Neural crest cell (in vitro differentiated cells): ENCODE measurements at regions not wholly inside any gene's neighbourhood (a gene's known extent, or its start where the extent isn't known, plus 50 kb on each side); places are given as distances from the start of the nearest gene placed in this dataset.

ENCODE experiments used
- DNase-seq: peaks from one replicate; pipeline ENCODE4 v3.0.0; 2021; ENCODE audit warnings: low read depth, mixed read lengths, low spot score
- H3K27ac Mint-ChIP-seq: one replicate; pipeline ENCODE4 v1.8.0; 2021; ENCODE audit warnings: mild to moderate bottlenecking, mixed read lengths; ENCODE audit not compliant: unreplicated experiment
- H3K27me3 Mint-ChIP-seq: 2 replicates; pipeline ENCODE4 v1.8.0; 2021; ENCODE audit warnings: low read depth, mild to moderate bottlenecking, mixed read lengths
- H3K36me3 Mint-ChIP-seq: 2 replicates; pipeline ENCODE4 v1.8.0; 2021; ENCODE audit warnings: low read depth, mild to moderate bottlenecking, mixed read lengths
- H3K4me1 Mint-ChIP-seq: 2 replicates; pipeline ENCODE4 v1.8.0; 2021; ENCODE audit warnings: mixed read lengths
- H3K4me3 Mint-ChIP-seq: one replicate; pipeline ENCODE4 v1.8.0; 2021; ENCODE audit warnings: mild to moderate bottlenecking, mixed read lengths
- H3K9me3 Mint-ChIP-seq: 2 replicates; pipeline ENCODE4 v1.8.0; 2021; ENCODE audit warnings: mixed read lengths
- TF ChIP-seq, protein P1 (sequence below): fragments of 200-600 bp; sonication (generic); conservative IDR thresholded peaks from 2 replicates; pipeline ENCODE4 v1.5.0; 2021; ENCODE audit warnings: antibody characterized with exemption, mild to moderate bottlenecking

DNA sequence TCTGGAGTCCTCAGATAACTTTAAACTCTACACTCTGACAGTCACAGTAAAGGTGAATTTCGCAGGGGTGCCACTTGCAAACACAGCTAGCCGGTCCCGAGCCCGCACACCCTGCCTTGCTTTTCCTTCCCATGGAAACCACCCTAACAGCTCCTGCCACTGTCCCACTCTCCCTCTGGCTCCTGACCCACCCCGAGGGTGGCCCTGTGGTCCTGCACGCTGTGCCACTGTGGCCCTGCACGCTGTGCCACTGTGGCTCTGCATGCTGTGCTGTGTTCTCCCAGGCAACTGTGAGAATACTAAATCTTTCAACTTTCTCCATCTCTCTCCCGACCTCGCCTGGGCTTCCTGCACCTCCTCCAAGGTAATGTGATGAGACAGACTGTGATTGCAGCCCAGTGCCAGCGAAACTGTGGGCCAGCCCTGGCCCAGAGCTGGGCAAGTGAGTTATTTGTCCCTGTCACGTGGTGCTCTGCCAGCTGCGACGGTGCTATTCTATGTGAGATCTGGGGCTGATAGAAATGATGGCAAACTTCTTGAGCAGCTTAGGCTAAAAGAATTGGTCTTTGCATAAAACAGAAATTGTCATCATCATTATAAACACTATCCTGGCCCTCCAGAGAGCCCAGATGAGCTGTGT lies 63.4 kb upstream of the TARBP1 start:
- no peak for DNase-seq
- H3K27ac Mint-ChIP-seq: peak overlapping the region; percentile 31
- no peaks in the 10 kb centered on the region for H3K27me3 Mint-ChIP-seq
- TF ChIP-seq, protein P1, sequence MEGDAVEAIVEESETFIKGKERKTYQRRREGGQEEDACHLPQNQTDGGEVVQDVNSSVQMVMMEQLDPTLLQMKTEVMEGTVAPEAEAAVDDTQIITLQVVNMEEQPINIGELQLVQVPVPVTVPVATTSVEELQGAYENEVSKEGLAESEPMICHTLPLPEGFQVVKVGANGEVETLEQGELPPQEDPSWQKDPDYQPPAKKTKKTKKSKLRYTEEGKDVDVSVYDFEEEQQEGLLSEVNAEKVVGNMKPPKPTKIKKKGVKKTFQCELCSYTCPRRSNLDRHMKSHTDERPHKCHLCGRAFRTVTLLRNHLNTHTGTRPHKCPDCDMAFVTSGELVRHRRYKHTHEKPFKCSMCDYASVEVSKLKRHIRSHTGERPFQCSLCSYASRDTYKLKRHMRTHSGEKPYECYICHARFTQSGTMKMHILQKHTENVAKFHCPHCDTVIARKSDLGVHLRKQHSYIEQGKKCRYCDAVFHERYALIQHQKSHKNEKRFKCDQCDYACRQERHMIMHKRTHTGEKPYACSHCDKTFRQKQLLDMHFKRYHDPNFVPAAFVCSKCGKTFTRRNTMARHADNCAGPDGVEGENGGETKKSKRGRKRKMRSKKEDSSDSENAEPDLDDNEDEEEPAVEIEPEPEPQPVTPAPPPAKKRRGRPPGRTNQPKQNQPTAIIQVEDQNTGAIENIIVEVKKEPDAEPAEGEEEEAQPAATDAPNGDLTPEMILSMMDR: no peak
- no peak overlapping the region for H3K4me3 Mint-ChIP-seq
- H3K4me1 Mint-ChIP-seq: peaks cover 54% of the 10 kb centered on the region
- H3K36me3 Mint-ChIP-seq: no peaks in the 10 kb centered on the region
- no peaks in the 10 kb centered on the region for H3K9me3 Mint-ChIP-seq

GRCh38 chr1:234541286-234541975 lies 62.5 kb upstream of the TARBP1 start:
- no peaks in the 10 kb centered on the region for H3K27me3 Mint-ChIP-seq
- no peak overlapping the region for H3K27ac Mint-ChIP-seq

DNA sequence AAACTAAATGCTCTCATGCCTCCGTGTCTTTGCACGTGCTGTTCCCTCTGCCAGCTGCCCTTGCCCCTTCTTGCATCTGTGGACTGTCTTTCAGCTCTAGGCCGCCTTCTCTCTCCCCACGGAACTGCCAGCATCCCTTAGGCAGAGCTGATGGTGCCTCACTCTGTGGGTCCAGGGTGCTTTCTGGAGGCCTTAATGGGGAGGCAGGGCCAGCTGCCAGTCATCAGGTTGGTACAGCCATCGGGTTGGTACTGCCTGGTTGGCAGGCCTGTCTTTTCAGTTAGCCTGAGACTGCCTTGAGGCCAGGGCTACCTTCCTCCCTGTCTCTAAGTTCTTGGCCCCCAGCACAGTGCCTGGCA lies 61.4 kb upstream of the TARBP1 start:
- Mint-ChIP-seq H3K27ac (no peak overlapping the region), H3K27me3 (no peaks in the 10 kb centered on the region), H3K9me3 (no peaks in the 10 kb centered on the region), H3K4me3 (no peak overlapping the region), H3K36me3 (no peaks in the 10 kb centered on the region), H3K4me1 (peaks cover 65% of the 10 kb centered on the region)
- DNase-seq: no peak
- TF ChIP-seq, protein P1: no peak

More at GRCh38 chr1:234541286-234541975, 62.5 kb upstream of the TARBP1 start:
- TF ChIP-seq, protein P1: no peak
- no peaks in the 10 kb centered on the region for H3K9me3 Mint-ChIP-seq
- no peaks in the 10 kb centered on the region for H3K36me3 Mint-ChIP-seq
- no peak for DNase-seq
- H3K4me1 Mint-ChIP-seq: peaks cover 63% of the 10 kb centered on the region
- H3K4me3 Mint-ChIP-seq: no peak overlapping the region

DNA sequence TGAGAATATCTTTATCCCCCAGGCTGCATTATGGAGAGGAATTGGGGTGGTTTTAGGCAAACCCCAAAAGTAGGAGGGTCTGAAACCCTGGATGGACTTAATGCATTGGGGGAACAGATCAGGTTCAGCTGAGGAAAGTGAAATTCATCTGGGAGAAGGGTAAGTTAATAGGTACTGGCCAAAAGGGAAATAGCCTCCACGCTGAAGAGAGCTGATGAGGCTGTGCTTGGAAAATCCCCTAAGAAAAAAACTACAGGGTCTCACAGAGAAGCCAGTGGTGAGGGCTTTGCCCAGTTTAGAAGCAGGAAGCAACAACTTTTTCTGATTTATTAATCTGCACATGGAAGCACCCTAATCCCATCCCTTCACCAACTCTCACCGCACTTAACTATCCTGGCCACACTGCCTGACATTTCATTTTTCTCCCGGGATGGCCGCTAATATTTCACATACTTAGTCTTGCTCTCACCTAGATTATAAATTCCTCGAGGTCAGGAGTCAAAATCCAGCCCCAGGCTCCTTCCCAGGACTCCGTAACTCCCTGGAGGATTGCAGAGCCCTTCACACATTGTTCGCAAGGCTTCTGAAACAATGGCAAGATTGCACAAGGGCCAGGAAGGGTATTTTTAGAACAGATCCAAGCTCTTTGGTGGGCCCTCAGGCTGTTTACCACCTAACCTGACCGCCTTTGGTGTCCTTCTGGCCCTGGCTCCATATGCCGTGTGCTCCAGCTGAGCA lies 60.9 kb upstream of the TARBP1 start:
- Mint-ChIP-seq H3K36me3 (no peaks in the 10 kb centered on the region), H3K4me1 (peaks cover 65% of the 10 kb centered on the region), H3K9me3 (no peaks in the 10 kb centered on the region), H3K27me3 (no peaks in the 10 kb centered on the region), H3K27ac (no peak overlapping the region), H3K4me3 (no peak overlapping the region)
- TF ChIP-seq, protein P1: no peak
- DNase-seq: no peak

DNA sequence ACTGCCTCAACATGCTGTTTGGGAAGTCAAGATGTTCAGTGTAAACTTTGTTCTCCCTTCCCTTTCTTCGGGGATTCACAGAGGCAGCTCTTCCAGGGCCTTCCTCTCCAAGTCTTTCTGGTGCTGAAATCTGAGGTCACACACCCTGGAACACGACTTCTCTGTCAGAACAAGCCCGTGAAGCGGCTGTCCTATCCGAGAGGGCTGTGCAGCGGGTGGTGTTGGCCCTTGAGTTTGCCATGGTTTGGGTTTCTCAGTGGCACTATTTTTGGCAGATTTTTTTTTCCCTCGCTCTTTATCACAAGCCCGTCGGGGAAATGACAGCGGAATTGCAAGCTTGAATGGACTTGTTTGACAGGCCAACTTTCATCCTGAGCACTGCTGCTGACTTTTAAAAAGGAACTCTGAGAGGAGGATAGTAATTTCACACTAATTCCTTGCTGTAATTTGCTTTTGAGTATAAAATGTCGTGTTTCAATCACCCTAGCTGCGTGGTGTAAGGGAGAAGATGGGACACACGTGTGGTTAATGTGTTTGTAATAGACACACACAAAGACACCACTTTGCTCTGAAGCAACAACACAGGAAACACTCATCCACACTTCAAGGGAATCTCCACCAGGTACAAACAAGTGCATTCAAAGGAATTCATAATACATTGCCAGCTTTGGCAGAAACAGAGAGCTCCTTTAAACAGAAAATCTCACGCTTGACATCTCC lies 60.1 kb upstream of the TARBP1 start:
- H3K27ac Mint-ChIP-seq: peak overlapping the region; percentile 30
- H3K4me3 Mint-ChIP-seq: no peak overlapping the region
- TF ChIP-seq, protein P1: no peak
- peaks cover 66% of the 10 kb centered on the region for H3K4me1 Mint-ChIP-seq
- no peaks in the 10 kb centered on the region for H3K27me3 Mint-ChIP-seq
- H3K36me3 Mint-ChIP-seq: no peaks in the 10 kb centered on the region
- H3K9me3 Mint-ChIP-seq: no peaks in the 10 kb centered on the region
- DNase-seq: no peak
